NCI-H1048 (cell line): ENCODE measurements at regions not wholly inside any gene's neighbourhood (a gene's known extent, or its start where the extent isn't known, plus 50 kb on each side); places are given as distances from the start of the nearest gene placed in this dataset.
"Not testable (repeated sequence)": the region's sequence is repeated elsewhere in the genome, so short reads cannot be mapped to it uniquely, and the experiment has no call there.

Experiments
- DNase-seq: peaks from one replicate; lab custom pipeline; 2025; lab: John Stamatoyannopoulos, UW

GRCh38 chr6:79392094-79392493, 145.1 kb downstream of the LCA5 start:
- no peak for DNase-seq

- DNase-seq = no peak
Measured at GRCh38 chr6:79391480-79391879, 145.8 kb downstream of the LCA5 start.

GRCh38 chr6:79385893-79386292, 151.3 kb downstream of the LCA5 start:
- DNase-seq = no peak

- DNase-seq = no peak
Measured at GRCh38 chr6:79385333-79385732, 150.9 kb upstream of the HMGN3 start.

- DNase-seq = no peak
Measured at GRCh38 chr6:79384845-79385244, 150.4 kb upstream of the HMGN3 start.

GRCh38 chr6:79378957-79379356, 144.5 kb upstream of the HMGN3 start:
- DNase-seq = no peak

- DNase-seq = no peak
Measured at GRCh38 chr6:79377888-79378348, 143.4 kb upstream of the HMGN3 start.

GRCh38 chr6:79377047-79377446, 142.6 kb upstream of the HMGN3 start:
- no peak for DNase-seq

- DNase-seq = no peak
Measured at GRCh38 chr6:79375635-79376337, 141.3 kb upstream of the HMGN3 start.

GRCh38 chr6:79374308-79374707, 139.8 kb upstream of the HMGN3 start:
- no peak for DNase-seq

- DNase-seq = peak; percentile 41
Measured at GRCh38 chr6:79373880-79374279, 139.4 kb upstream of the HMGN3 start.

GRCh38 chr6:79373246-79373645, 138.8 kb upstream of the HMGN3 start:
- DNase-seq = no peak

GRCh38 chr6:79372757-79373156, 138.3 kb upstream of the HMGN3 start:
- DNase-seq = no peak

- DNase-seq = no peak
Measured at GRCh38 chr6:79369026-79369425, 134.5 kb upstream of the HMGN3 start.

GRCh38 chr6:79363441-79363840, 129.0 kb upstream of the HMGN3 start:
- not testable (repeated sequence) for DNase-seq

GRCh38 chr6:79361074-79361473, 126.6 kb upstream of the HMGN3 start:
- DNase-seq = not testable (repeated sequence)

GRCh38 chr6:79353226-79353625, 118.7 kb upstream of the HMGN3 start:
- no peak for DNase-seq

- DNase-seq = no peak
Measured at GRCh38 chr6:79338493-79338892, 104.0 kb upstream of the HMGN3 start.

GRCh38 chr6:79335133-79335674, 100.7 kb upstream of the HMGN3 start:
- DNase-seq = no peak

- no peak for DNase-seq
Measured at GRCh38 chr6:79334674-79335073, 100.2 kb upstream of the HMGN3 start.

- DNase-seq = no peak
Measured at GRCh38 chr6:79330704-79331103, 96.2 kb upstream of the HMGN3 start.

GRCh38 chr6:79313254-79313653, 78.8 kb upstream of the HMGN3 start:
- DNase-seq = no peak

- DNase-seq = no peak
Measured at GRCh38 chr6:79307321-79308036, 73.0 kb upstream of the HMGN3 start.
